H9 (cell line): ENCODE measurements at regions not wholly inside any gene's neighbourhood (a gene's known extent, or its start where the extent isn't known, plus 50 kb on each side); places are given as distances from the start of the nearest gene placed in this dataset.

ENCODE experiments used
- DNase-seq: peaks from one replicate; pipeline ENCODE4 v3.0.0-alpha.2; 2017
- H2AFZ ChIP-seq: one replicate; pipeline ENCODE4 v1.6.1; 2013; ENCODE audit warnings: mild to moderate bottlenecking, low read length, control low read depth, moderate library complexity
- H2AK5ac ChIP-seq: 2 replicates; pipeline ENCODE4 v1.6.1; 2013; ENCODE audit warnings: low read length, control low read depth, mixed read lengths; ENCODE audit not compliant: insufficient read length
- H2BK120ac ChIP-seq: one replicate; pipeline ENCODE4 v1.6.1; 2013; ENCODE audit warnings: low read depth, mild to moderate bottlenecking, low read length, control low read depth, inconsistent platforms; ENCODE audit not compliant: poor library complexity, severe bottlenecking
- H2BK12ac ChIP-seq: 2 replicates; pipeline ENCODE4 v1.6.1; 2013; ENCODE audit warnings: low read length, control low read depth, mixed read lengths, low read depth; ENCODE audit not compliant: insufficient read length
- H2BK15ac ChIP-seq: 2 replicates; pipeline ENCODE4 v1.6.1; 2013; ENCODE audit warnings: low read depth, low read length, control low read depth
- H2BK20ac ChIP-seq: one replicate; pipeline ENCODE4 v1.6.1; 2013; ENCODE audit warnings: low read depth, mild to moderate bottlenecking, low read length, control low read depth, inconsistent platforms; ENCODE audit not compliant: poor library complexity, severe bottlenecking
- H2BK5ac ChIP-seq: 2 replicates; pipeline ENCODE4 v1.6.1; 2013; ENCODE audit warnings: low read length, control low read depth, mixed read lengths; ENCODE audit not compliant: insufficient read length
- H3K14ac ChIP-seq: 2 replicates; pipeline ENCODE4 v1.6.1; 2013; ENCODE audit warnings: low read length, control low read depth; ENCODE audit not compliant: insufficient read depth
- H3K18ac ChIP-seq: 2 replicates; pipeline ENCODE4 v1.6.1; 2013; ENCODE audit warnings: low read depth, mild to moderate bottlenecking, mixed read lengths, low read length, control low read depth; ENCODE audit not compliant: insufficient read length
- H3K23ac ChIP-seq: 2 replicates; pipeline ENCODE4 v1.6.1; 2013; ENCODE audit warnings: low read length, control low read depth, mixed read lengths, low read depth; ENCODE audit not compliant: insufficient read length
- H3K23me2 ChIP-seq: 2 replicates; pipeline ENCODE4 v1.6.1; 2013; ENCODE audit warnings: low read depth, mild to moderate bottlenecking, mixed read lengths, low read length, control low read depth; ENCODE audit not compliant: insufficient read length, poor library complexity, severe bottlenecking
- H3K27ac ChIP-seq: 2 replicates; pipeline ENCODE4 v1.5.1; 2013; ENCODE audit warnings: low read length, control low read depth, mixed read lengths, low read depth; ENCODE audit not compliant: insufficient read length
- H3K27me3 ChIP-seq: 2 replicates; pipeline ENCODE4 v1.6.1; 2013; ENCODE audit warnings: low read length, control low read depth, inconsistent platforms; ENCODE audit not compliant: insufficient read depth
- H3K4ac ChIP-seq: 2 replicates; pipeline ENCODE4 v1.6.1; 2013; ENCODE audit warnings: low read depth, mild to moderate bottlenecking, control low read depth, inconsistent platforms, low read length, moderate library complexity
- H3K4me1 ChIP-seq: 2 replicates; pipeline ENCODE4 v1.6.1; 2013; ENCODE audit warnings: low read length, control low read depth, inconsistent platforms; ENCODE audit not compliant: insufficient read depth
- H3K4me2 ChIP-seq: 2 replicates; pipeline ENCODE4 v1.6.1; 2013; ENCODE audit warnings: low read length, control low read depth, mixed read lengths; ENCODE audit not compliant: insufficient read length, insufficient read depth
- H3K56ac ChIP-seq: 2 replicates; pipeline ENCODE4 v1.6.1; 2013; ENCODE audit warnings: low read depth, mild to moderate bottlenecking, mixed read lengths, low read length, control low read depth; ENCODE audit not compliant: insufficient read length
- H3K79me1 ChIP-seq: 2 replicates; pipeline ENCODE4 v1.6.1; 2013; ENCODE audit warnings: low read depth, mild to moderate bottlenecking, moderate library complexity, low read length, control low read depth, inconsistent platforms; ENCODE audit not compliant: insufficient read depth, poor library complexity, severe bottlenecking
- H3K79me2 ChIP-seq: 2 replicates; pipeline ENCODE4 v1.6.1; 2013; ENCODE audit warnings: low read length, control low read depth, inconsistent platforms; ENCODE audit not compliant: insufficient read depth
- H3K9ac ChIP-seq: 2 replicates; pipeline ENCODE4 v1.6.1; 2013; ENCODE audit warnings: low read length, control low read depth, mixed read lengths; ENCODE audit not compliant: insufficient read length; ENCODE audit errors: extremely low read depth
- H3K9me3 ChIP-seq: one replicate; pipeline ENCODE4 v1.6.1; 2013; ENCODE audit warnings: low read depth, low read length, inconsistent platforms; ENCODE audit not compliant: control insufficient read depth
- H3T11ph ChIP-seq: one replicate; pipeline ENCODE4 v1.6.1; 2013; ENCODE audit warnings: mild to moderate bottlenecking, low read length, control low read depth, inconsistent platforms
- H4K20me1 ChIP-seq: one replicate; pipeline ENCODE4 v1.6.1; 2013; ENCODE audit not compliant: control insufficient read depth, insufficient read length, insufficient read depth
- H4K5ac ChIP-seq: 2 replicates; pipeline ENCODE4 v1.6.1; 2013; ENCODE audit warnings: low read depth, mild to moderate bottlenecking, mixed read lengths, low read length, control low read depth; ENCODE audit not compliant: insufficient read length
- H4K8ac ChIP-seq: replicated peaks from 2 replicates; pipeline ENCODE4 v1.6.1; 2013; ENCODE audit warnings: low read length, control low read depth, mixed read lengths, low read depth; ENCODE audit not compliant: insufficient read length
- H4K91ac ChIP-seq: 2 replicates; pipeline ENCODE4 v1.6.1; 2013; ENCODE audit warnings: low read depth, mild to moderate bottlenecking, moderate library complexity, mixed read lengths, low read length, control low read depth; ENCODE audit not compliant: insufficient read length
- H3K27ac Mint-ChIP-seq, 3 experiments: 2 replicates in 2 of 3; 3 replicates in 1 of 3; pipeline ENCODE4 v1.8.0; 2020 to 2021; ENCODE audit warnings: mixed read lengths in 3 of 3, mild to moderate bottlenecking in 1 of 3, moderate library complexity in 1 of 3
- H3K27me3 Mint-ChIP-seq: 2 replicates; pipeline ENCODE4 v1.8.0; 2021; ENCODE audit warnings: low read depth, mild to moderate bottlenecking, moderate library complexity, mixed read lengths
- H3K36me3 Mint-ChIP-seq, 3 experiments: 2 replicates in 2 of 3; 3 replicates in 1 of 3; pipeline ENCODE4 v1.8.0; 2020 to 2021; ENCODE audit warnings: low read depth in 3 of 3, mixed read lengths in 3 of 3; ENCODE audit not compliant: insufficient read depth in 1 of 3
- H3K4me1 Mint-ChIP-seq, 2 experiments: 2 replicates each; pipeline ENCODE4 v1.8.0; 2020; ENCODE audit warnings: mixed read lengths in 2 of 2
- H3K4me3 Mint-ChIP-seq, 2 experiments: 2 replicates in 1 of 2; 3 replicates in 1 of 2; pipeline ENCODE4 v1.8.0; 2020 to 2021; ENCODE audit warnings: mild to moderate bottlenecking in 2 of 2, mixed read lengths in 2 of 2, moderate library complexity in 1 of 2
- H3K9me3 Mint-ChIP-seq, 2 experiments: 2 replicates in 1 of 2; 3 replicates in 1 of 2; pipeline ENCODE4 v1.8.0; 2020; ENCODE audit warnings: mild to moderate bottlenecking in 2 of 2, mixed read lengths in 2 of 2, moderate library complexity in 1 of 2
- WGBS: extraction: QIAGEN DNeasy Blood & Tissue Kit; methylation state at CpG from one replicate; pipeline ENCODE4 v1.1.7; 2013; ENCODE audit warnings: missing lambda C conversion rate, low lambda C conversion rate, mixed read lengths; ENCODE audit not compliant: insufficient read length; ENCODE audit errors: extremely low coverage; 5-methylcytosine and 5-hydroxymethylcytosine counted together
- TF ChIP-seq, protein P1 (sequence below): fragments of 200-600 bp; sonication (generic); conservative IDR thresholded peaks from 3 replicates; pipeline ENCODE4 v1.8.0; 2021; ENCODE audit warnings: antibody characterized with exemption, mild to moderate bottlenecking

DNA sequence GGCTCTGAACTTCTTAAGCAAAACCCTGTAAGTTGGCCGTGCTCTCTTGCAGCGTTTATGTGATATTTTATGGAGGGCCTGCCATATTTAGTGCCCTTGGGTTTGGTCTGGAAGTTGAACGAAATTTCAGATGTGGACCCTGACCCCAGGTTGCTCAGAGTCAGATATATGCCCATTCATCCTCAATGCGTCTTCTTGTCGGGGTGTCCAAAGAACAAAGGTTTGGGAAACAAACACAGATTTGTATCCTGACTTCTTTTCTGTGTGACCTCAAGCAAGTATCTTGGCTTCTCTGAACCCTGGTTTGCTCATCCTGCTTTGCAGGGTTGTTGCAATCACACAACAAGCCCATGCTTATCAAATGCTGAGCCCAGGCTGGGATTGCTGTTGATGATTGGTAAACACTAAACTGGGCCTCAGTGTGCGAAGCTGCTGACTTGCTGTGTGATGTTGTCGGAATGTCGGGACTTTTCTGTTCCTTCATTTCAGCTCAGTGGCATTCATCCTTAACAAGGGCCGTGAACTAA lies 103.5 kb upstream of the PTPN1 start:
- Histone ChIP-seq H3K4me2 (no peak overlapping the region), H3K79me1 (no peaks in the 10 kb centered on the region), H3K9ac (no peak overlapping the region), H3K18ac (no peak overlapping the region), H3K14ac (no peak overlapping the region), H3K4me1 (no peaks in the 10 kb centered on the region), H2BK20ac (no peak overlapping the region), H3K23me2 (no peaks in the 10 kb centered on the region), H3K9me3 (no peaks in the 10 kb centered on the region), H3K27me3 (no peaks in the 10 kb centered on the region), H2BK12ac (no peak overlapping the region), H3T11ph (no peak overlapping the region), H2BK120ac (no peak overlapping the region), H2BK5ac (no peak overlapping the region), H2AK5ac (no peak overlapping the region), H2BK15ac (no peak overlapping the region), H2AFZ (no peak overlapping the region), H4K91ac (no peak overlapping the region), H4K20me1 (no peaks in the 10 kb centered on the region), H3K79me2 (no peaks in the 10 kb centered on the region), H3K56ac (no peak overlapping the region), H4K8ac (no peak overlapping the region), H3K4ac (no peak overlapping the region), H3K27ac (no peak overlapping the region), H4K5ac (no peak overlapping the region), H3K23ac (no peak overlapping the region)
- peaks cover 10% of the 10 kb centered on the region for H3K27me3 Mint-ChIP-seq
- H3K27ac Mint-ChIP-seq, result no peak overlapping the region; a peak in 1 of 7 replicates
- H3K9me3 Mint-ChIP-seq, result peaks cover 3 to 4% of the 10 kb centered on the region in 2 experiments; a peak in 3 of 5 replicates
- no peaks in the 10 kb centered on the region for H3K36me3 Mint-ChIP-seq
- no peak for DNase-seq
- no CpG with 5 or more reads among the region's 9 CpGs for WGBS
- TF ChIP-seq, protein P1, sequence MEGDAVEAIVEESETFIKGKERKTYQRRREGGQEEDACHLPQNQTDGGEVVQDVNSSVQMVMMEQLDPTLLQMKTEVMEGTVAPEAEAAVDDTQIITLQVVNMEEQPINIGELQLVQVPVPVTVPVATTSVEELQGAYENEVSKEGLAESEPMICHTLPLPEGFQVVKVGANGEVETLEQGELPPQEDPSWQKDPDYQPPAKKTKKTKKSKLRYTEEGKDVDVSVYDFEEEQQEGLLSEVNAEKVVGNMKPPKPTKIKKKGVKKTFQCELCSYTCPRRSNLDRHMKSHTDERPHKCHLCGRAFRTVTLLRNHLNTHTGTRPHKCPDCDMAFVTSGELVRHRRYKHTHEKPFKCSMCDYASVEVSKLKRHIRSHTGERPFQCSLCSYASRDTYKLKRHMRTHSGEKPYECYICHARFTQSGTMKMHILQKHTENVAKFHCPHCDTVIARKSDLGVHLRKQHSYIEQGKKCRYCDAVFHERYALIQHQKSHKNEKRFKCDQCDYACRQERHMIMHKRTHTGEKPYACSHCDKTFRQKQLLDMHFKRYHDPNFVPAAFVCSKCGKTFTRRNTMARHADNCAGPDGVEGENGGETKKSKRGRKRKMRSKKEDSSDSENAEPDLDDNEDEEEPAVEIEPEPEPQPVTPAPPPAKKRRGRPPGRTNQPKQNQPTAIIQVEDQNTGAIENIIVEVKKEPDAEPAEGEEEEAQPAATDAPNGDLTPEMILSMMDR, result no peak
- peaks cover 2 to 3% of the 10 kb centered on the region in 2 experiments for H3K4me1 Mint-ChIP-seq
- H3K4me3 Mint-ChIP-seq, result no peak overlapping the region
